ENCODE measurements at regions not wholly inside any gene's neighbourhood (a gene's known extent, or its start where the extent isn't known, plus 50 kb on each side); places are given as distances from the start of the nearest gene placed in this dataset.

- in situ Hi-C loops (cut with MboI) (no loop called here), intact Hi-C loops (cut with micrococcal nuclease; ENCODE audit: unreplicated experiment) (no loop called here)
- H3K27me3 ChIP-seq (replicated peaks in 1 of 2; ENCODE audit: control insufficient read depth in 2 of 2, insufficient read depth in 2 of 2, low read length in 1 of 2), result no peaks in the 10 kb centered on the region
- no peak overlapping the region for H3K4me3 ChIP-seq
- H3K4me1 ChIP-seq (ENCODE audit: control insufficient read depth, insufficient read depth, low read length), result no peaks in the 10 kb centered on the region
- SMC1A ChIA-PET (ENCODE audit: uncharacterized antibody, unreplicated experiment), result no interaction called here
- no peak overlapping the region for H3K27ac ChIP-seq (ENCODE audit: control insufficient read depth, insufficient read depth)
- RAD21 ChIA-PET (ENCODE audit: unreplicated experiment), result no interaction called here
- FAIRE-seq, result no peak
- no peaks in the 10 kb centered on the region for H3K79me2 ChIP-seq (ENCODE audit: control insufficient read depth, insufficient read depth, low read length)
- BruUV-seq (replicated peaks), result no TSS peak
- H3K4me2 ChIP-seq (ENCODE audit: control insufficient read depth, insufficient read depth), result no peak overlapping the region
- no peak for DNase-seq (ENCODE audit: low read depth, low spot score)
- POLR2A ChIA-PET, result no interaction called here
- H3K36me3 ChIP-seq (ENCODE audit: control insufficient read depth in 2 of 2, insufficient read depth in 2 of 2, low read length in 1 of 2), result no peaks in the 10 kb centered on the region
- no peak for ATAC-seq
- TF ChIP-seq JUNB (IDR thresholded peaks at IDR 0.05), result no peak
- no peak for TF ChIP-seq EGR1 (IDR thresholded peaks at IDR 0.05; ENCODE audit: borderline replicate concordance in 1 of 2, low read depth in 2 of 2, low read length in 2 of 2)
- TF ChIP-seq ESRRA (IDR thresholded peaks at IDR 0.05; ENCODE audit: low read length), result no peak
- no peak for TF ChIP-seq DPF2 (IDR thresholded peaks at IDR 0.05)
- no peak for TF ChIP-seq SMC3 (IDR thresholded peaks at IDR 0.05; ENCODE audit: borderline replicate concordance, low read length)
- TF ChIP-seq NBN (IDR thresholded peaks at IDR 0.05), result no peak
- TF ChIP-seq MTA2 (IDR thresholded peaks at IDR 0.05; ENCODE audit: low read depth), result no peak
- no peak for TF ChIP-seq ZZZ3 (IDR thresholded peaks at IDR 0.05; ENCODE audit: control insufficient read depth, insufficient read length, low read depth)
- TF ChIP-seq EZH2 (IDR thresholded peaks at IDR 0.05; ENCODE audit: borderline replicate concordance, control insufficient read depth, low read depth, low read length), result no peak
- TF ChIP-seq NR2F1 (conservative IDR thresholded peaks at IDR 0.05), result no peak
- no peak for TF ChIP-seq SREBF2 (IDR thresholded peaks at IDR 0.05; ENCODE audit: low read length)
- TF ChIP-seq REST (IDR thresholded peaks at IDR 0.05; ENCODE audit: low read depth, low read length), result no peak
- TF ChIP-seq BCL11A (IDR thresholded peaks at IDR 0.05; ENCODE audit: low read depth, low read length), result no peak
- TF ChIP-seq RAD51 (IDR thresholded peaks at IDR 0.05), result no peak
- CTCF ChIA-PET, result interaction anchor here (1.5 kb wide), 1 partner anchor 377 kb away, joined by 4 read pairs; no protein-coding TSS in a partner anchor
- no peak overlapping the region for H3K9ac ChIP-seq (ENCODE audit: control insufficient read depth, insufficient read depth, low read length)
- no peaks in the 10 kb centered on the region for H4K20me1 ChIP-seq (ENCODE audit: control insufficient read depth, insufficient read depth)
- H2AFZ ChIP-seq (ENCODE audit: control insufficient read depth, low read depth, low read length), result no peak overlapping the region
- H3K9me3 ChIP-seq (replicated peaks; ENCODE audit: control insufficient read depth, insufficient read depth, low read length), result no peaks in the 10 kb centered on the region
These were observed 88.7 kb downstream of the NXNL2 start for GRCh38 chr9:88623698-88624097.
